A549 (cell line): ENCODE measurements at regions not wholly inside any gene's neighbourhood (a gene's known extent, or its start where the extent isn't known, plus 50 kb on each side); places are given as distances from the start of the nearest gene placed in this dataset.

ENCODE experiments used
- HOXB13 ChIP-seq: fragments of 250-450 bp; sonication (Bioruptor Pico); IDR thresholded peaks from 2 replicates; pipeline ENCODE4 v1.5.0; 2020; ENCODE audit warnings: low read depth, mild to moderate bottlenecking, moderate library complexity
- MAZ ChIP-seq: fragments of 150-350 bp; IDR thresholded peaks from 2 replicates; pipeline ENCODE4 v1.6.1; 2014; ENCODE audit warnings: antibody characterized with exemption, low read depth, low read length, borderline replicate concordance
- POLR2A ChIP-seq: IDR thresholded peaks from 2 replicates; pipeline ENCODE4 v1.6.1; 2012; ENCODE audit warnings: mild to moderate bottlenecking, low read length
- RFX5 ChIP-seq: fragments of 450-650 bp; IDR thresholded peaks from 2 replicates; pipeline ENCODE4 v1.7.1; 2014; ENCODE audit warnings: antibody characterized with exemption, mild to moderate bottlenecking, moderate library complexity
- SREBF2 ChIP-seq: fragments of 450-650 bp; IDR thresholded peaks from 2 replicates; pipeline ENCODE4 v1.6.1; 2014; ENCODE audit warnings: mild to moderate bottlenecking, moderate library complexity
- TF ChIP-seq, protein P1 (sequence below): fragments of >200 bp; sonication (Bioruptor Twin); formaldehyde crosslinking; IDR thresholded peaks from 3 replicates; pipeline ENCODE4 v1.5.1; 2016
- TF ChIP-seq, protein P2 (sequence below): IDR thresholded peaks from 2 replicates; pipeline ENCODE4 v1.6.1; 2012

DNA sequence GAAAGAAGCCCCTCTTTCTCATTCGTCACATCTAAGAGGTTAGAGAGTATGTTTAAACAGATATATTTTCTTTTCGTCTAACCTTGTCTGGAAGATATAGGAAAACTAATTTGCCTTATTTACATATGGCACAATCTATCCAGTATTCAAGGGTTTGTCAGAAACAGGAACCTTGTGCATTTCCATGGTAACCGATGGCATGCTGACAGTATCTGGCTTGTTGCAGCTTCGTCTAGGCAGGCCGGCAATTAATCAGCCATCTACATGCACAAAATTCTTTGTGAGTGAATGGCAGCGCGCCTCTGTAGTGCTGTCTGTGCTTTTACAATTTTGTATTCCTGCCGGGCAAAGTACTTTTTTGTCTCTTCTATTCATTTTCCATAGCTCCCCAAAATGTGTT, 294.0 kb upstream of the SOX2 start:
- TF ChIP-seq MAZ, result no peak
- TF ChIP-seq, protein P1, sequence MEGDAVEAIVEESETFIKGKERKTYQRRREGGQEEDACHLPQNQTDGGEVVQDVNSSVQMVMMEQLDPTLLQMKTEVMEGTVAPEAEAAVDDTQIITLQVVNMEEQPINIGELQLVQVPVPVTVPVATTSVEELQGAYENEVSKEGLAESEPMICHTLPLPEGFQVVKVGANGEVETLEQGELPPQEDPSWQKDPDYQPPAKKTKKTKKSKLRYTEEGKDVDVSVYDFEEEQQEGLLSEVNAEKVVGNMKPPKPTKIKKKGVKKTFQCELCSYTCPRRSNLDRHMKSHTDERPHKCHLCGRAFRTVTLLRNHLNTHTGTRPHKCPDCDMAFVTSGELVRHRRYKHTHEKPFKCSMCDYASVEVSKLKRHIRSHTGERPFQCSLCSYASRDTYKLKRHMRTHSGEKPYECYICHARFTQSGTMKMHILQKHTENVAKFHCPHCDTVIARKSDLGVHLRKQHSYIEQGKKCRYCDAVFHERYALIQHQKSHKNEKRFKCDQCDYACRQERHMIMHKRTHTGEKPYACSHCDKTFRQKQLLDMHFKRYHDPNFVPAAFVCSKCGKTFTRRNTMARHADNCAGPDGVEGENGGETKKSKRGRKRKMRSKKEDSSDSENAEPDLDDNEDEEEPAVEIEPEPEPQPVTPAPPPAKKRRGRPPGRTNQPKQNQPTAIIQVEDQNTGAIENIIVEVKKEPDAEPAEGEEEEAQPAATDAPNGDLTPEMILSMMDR, result no peak
- TF ChIP-seq RFX5, result no peak
- no peak for TF ChIP-seq POLR2A
- TF ChIP-seq HOXB13 (CRISPR knock-in tag), result no peak
- TF ChIP-seq SREBF2, result no peak
- TF ChIP-seq, protein P2, sequence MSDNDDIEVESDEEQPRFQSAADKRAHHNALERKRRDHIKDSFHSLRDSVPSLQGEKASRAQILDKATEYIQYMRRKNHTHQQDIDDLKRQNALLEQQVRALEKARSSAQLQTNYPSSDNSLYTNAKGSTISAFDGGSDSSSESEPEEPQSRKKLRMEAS, result no peak
